SK-N-SH (cell line): ENCODE measurements at regions not wholly inside any gene's neighbourhood (a gene's known extent, or its start where the extent isn't known, plus 50 kb on each side); places are given as distances from the start of the nearest gene placed in this dataset.

Experiments used
- CTCF ChIA-PET: fragments of 300-600, 350-600 bp; formaldehyde crosslinking; extraction: SDS; loops from one replicate; lab custom pipeline; 2021; lab: Yijun Ruan, JAX
- POLR2A ChIA-PET: fragments of 350-600 bp; sonication (Branson Sonifier 250); formaldehyde crosslinking; extraction: SDS; loops from one replicate; lab custom pipeline; 2020; ENCODE audit warnings: antibody characterized with exemption, inconsistent platforms; lab: Yijun Ruan, JAX
- DNase-seq: peaks from one replicate; pipeline ENCODE4 v3.0.0; 2012
- H2AFZ ChIP-seq: fragments of 200-600 bp; sonication (generic); 2 replicates; pipeline ENCODE4 v1.8.1; 2016; ENCODE audit warnings: antibody characterized with exemption, mild to moderate bottlenecking, low read depth
- H3F3A ChIP-seq: fragments of 200-600 bp; sonication (generic); replicated peaks from 2 replicates; pipeline ENCODE3; 2016; ENCODE audit warnings: antibody characterized with exemption, mild to moderate bottlenecking; ENCODE audit not compliant: insufficient read depth
- H3K27ac ChIP-seq, 2 experiments: fragments of 200-500 bp in 1 of 2; fragments of 200-600 bp in 1 of 2; sonication (Bioruptor generic) in 1 of 2; sonication (generic), shearing (Covaris generic) in 1 of 2; 2 replicates each; pipeline versions ENCODE4 v1.5.1 to v1.6.1; 2014 to 2016; ENCODE audit warnings: low read depth in 2 of 2, inconsistent platforms in 1 of 2, low read length in 1 of 2, mild to moderate bottlenecking in 1 of 2, mixed read lengths in 1 of 2
- H3K27me3 ChIP-seq: fragments of 200-600 bp; sonication (generic), shearing (Covaris generic); 2 replicates; pipeline ENCODE4 v1.6.1; 2016; ENCODE audit warnings: mixed run types; ENCODE audit not compliant: insufficient read depth
- H3K36me3 ChIP-seq, 2 experiments: fragments of 200-500 bp in 1 of 2; fragments of 200-600 bp in 1 of 2; sonication (Bioruptor generic) in 1 of 2; sonication (generic) in 1 of 2; replicated peaks in 1 of 2; 2 replicates each; pipeline versions ENCODE3 to v1.5.1; 2014 to 2016; ENCODE audit warnings: low read length in 1 of 2, mild to moderate bottlenecking in 1 of 2; ENCODE audit not compliant: insufficient read depth in 2 of 2, control insufficient read depth in 1 of 2
- H3K4me1 ChIP-seq, 2 experiments: fragments of 200-500 bp in 1 of 2; fragments of 200-600 bp in 1 of 2; sonication (Bioruptor generic) in 1 of 2; sonication (generic), shearing (Covaris generic) in 1 of 2; 2 replicates each; pipeline versions ENCODE4 v1.5.1 to v1.6.1; 2014 to 2016; ENCODE audit warnings: low read depth in 1 of 2, low read length in 1 of 2, mixed run types in 1 of 2; ENCODE audit not compliant: insufficient read depth in 2 of 2, control insufficient read depth in 1 of 2
- H3K4me2 ChIP-seq: fragments of 200-600 bp; sonication (generic), shearing (Covaris generic); 2 replicates; pipeline ENCODE4 v1.6.1; 2017; ENCODE audit warnings: mixed run types
- H3K4me3 ChIP-seq, 2 experiments: fragments of 200-500 bp in 1 of 2; fragments of 200-600 bp in 1 of 2; sonication (Bioruptor generic) in 1 of 2; sonication (generic), shearing (Covaris generic) in 1 of 2; 2 replicates each; pipeline versions ENCODE4 v1.5.1 to v1.8.1; 2014 to 2016; ENCODE audit warnings: low read depth in 2 of 2, inconsistent platforms in 1 of 2, low read length in 1 of 2, mild to moderate bottlenecking in 1 of 2, mixed read lengths in 1 of 2, moderate library complexity in 1 of 2
- H3K79me2 ChIP-seq: fragments of 200-600 bp; sonication (generic); 2 replicates; pipeline ENCODE4 v1.8.1; 2017; ENCODE audit warnings: mild to moderate bottlenecking; ENCODE audit not compliant: insufficient read depth
- H3K9ac ChIP-seq: fragments of 200-600 bp; sonication (generic); 2 replicates; pipeline ENCODE4 v1.6.1; 2017; ENCODE audit warnings: mixed run types
- H3K9me2 ChIP-seq: fragments of 200-600 bp; sonication (generic); 2 replicates; pipeline ENCODE4 v1.6.1; 2017; ENCODE audit warnings: mixed run types
- H3K9me3 ChIP-seq: fragments of 200-600 bp; sonication (generic); 2 replicates; pipeline ENCODE4 v1.6.1; 2017; ENCODE audit warnings: mixed run types, mild to moderate bottlenecking, moderate library complexity
- H4K20me1 ChIP-seq: fragments of 200-600 bp; sonication (generic); 2 replicates; pipeline ENCODE4 v1.6.1; 2017; ENCODE audit warnings: mild to moderate bottlenecking, mixed run types; ENCODE audit not compliant: insufficient read depth
- CHD2 ChIP-seq: fragments of 150-350 bp; IDR thresholded peaks from 2 replicates; pipeline ENCODE4 v1.6.1; 2018; ENCODE audit warnings: low read length; ENCODE audit not compliant: partially characterized antibody
- EZH2phosphoT487 ChIP-seq: fragments of 200-600 bp; sonication (generic); IDR thresholded peaks from 2 replicates; pipeline ENCODE4 v1.6.1; 2017; ENCODE audit warnings: low read depth, mixed run types, mild to moderate bottlenecking, antibody characterized with exemption, moderate library complexity, borderline replicate concordance
- FOXJ3 ChIP-seq: sonication (generic); formaldehyde crosslinking; IDR thresholded peaks from 2 replicates; pipeline ENCODE4 v1.5.1; 2020; ENCODE audit warnings: mild to moderate bottlenecking, missing genetic modification reagents
- FOXM1 ChIP-seq: IDR thresholded peaks from 2 replicates; pipeline ENCODE4 v1.4.0; 2012; ENCODE audit warnings: low read depth, mild to moderate bottlenecking
- GABPA ChIP-seq: IDR thresholded peaks from 2 replicates; pipeline ENCODE4 v1.4.0; 2012; ENCODE audit warnings: low read depth, mild to moderate bottlenecking
- GATA2 ChIP-seq: sonication (generic); formaldehyde crosslinking; IDR thresholded peaks from 2 replicates; pipeline ENCODE4 v1.5.0; 2020; ENCODE audit warnings: mild to moderate bottlenecking, missing genetic modification reagents
- JUND ChIP-seq: IDR thresholded peaks from 2 replicates; pipeline ENCODE4 v1.4.0; 2012
- MXI1 ChIP-seq: IDR thresholded peaks from 2 replicates; pipeline ENCODE4 v1.6.1; 2012; ENCODE audit warnings: mild to moderate bottlenecking, low read depth, low read length, improper control_type of control experiment
- NFIC ChIP-seq: IDR thresholded peaks from 2 replicates; pipeline ENCODE4 v1.4.0; 2012; ENCODE audit warnings: borderline replicate concordance
- POLR2AphosphoS5 ChIP-seq: IDR thresholded peaks from 2 replicates; pipeline ENCODE4 v1.6.1; 2012; ENCODE audit warnings: low read depth, low read length
- RAD21 ChIP-seq: IDR thresholded peaks from 2 replicates; pipeline ENCODE4 v1.6.1; 2012; ENCODE audit warnings: mild to moderate bottlenecking, low read length
- RCOR1 ChIP-seq: fragments of 150-350 bp; IDR thresholded peaks from 2 replicates; pipeline ENCODE4 v1.6.1; 2017; ENCODE audit warnings: antibody characterized with exemption, low read length
- SMC3 ChIP-seq: IDR thresholded peaks from 2 replicates; pipeline ENCODE4 v1.6.1; 2012; ENCODE audit warnings: low read depth, low read length, improper control_type of control experiment
- TCF12 ChIP-seq: IDR thresholded peaks from 2 replicates; pipeline ENCODE4 v1.4.0; 2012
- WGBS: methylation state at CpG from one replicate; pipeline ENCODE4 v1.1.6; 2017; ENCODE audit warnings: low lambda C conversion rate; 5-methylcytosine and 5-hydroxymethylcytosine counted together
- TF ChIP-seq, protein P1 (sequence below): fragments of 150-350 bp; IDR thresholded peaks from 2 replicates; pipeline ENCODE4 v1.6.1; 2017; ENCODE audit warnings: antibody characterized with exemption, low read length, low read depth, borderline replicate concordance
- TF ChIP-seq, protein P2 (sequence below): IDR thresholded peaks from 2 replicates; pipeline ENCODE4 v1.4.0; 2012; ENCODE audit warnings: low read depth, borderline replicate concordance
- TF ChIP-seq, protein P3 (sequence below): fragments of 200-600 bp; sonication (generic); IDR thresholded peaks from 2 replicates; pipeline ENCODE4 v1.6.1; 2017; ENCODE audit warnings: antibody characterized with exemption, mild to moderate bottlenecking, moderate library complexity
- TF ChIP-seq, protein P4 (sequence below): IDR thresholded peaks from 2 replicates; pipeline ENCODE4; 2012
- TF ChIP-seq, protein P5 (sequence below): IDR thresholded peaks from 2 replicates; pipeline ENCODE4 v1.6.1; 2012; ENCODE audit warnings: mild to moderate bottlenecking, low read depth, low read length, moderate library complexity

DNA sequence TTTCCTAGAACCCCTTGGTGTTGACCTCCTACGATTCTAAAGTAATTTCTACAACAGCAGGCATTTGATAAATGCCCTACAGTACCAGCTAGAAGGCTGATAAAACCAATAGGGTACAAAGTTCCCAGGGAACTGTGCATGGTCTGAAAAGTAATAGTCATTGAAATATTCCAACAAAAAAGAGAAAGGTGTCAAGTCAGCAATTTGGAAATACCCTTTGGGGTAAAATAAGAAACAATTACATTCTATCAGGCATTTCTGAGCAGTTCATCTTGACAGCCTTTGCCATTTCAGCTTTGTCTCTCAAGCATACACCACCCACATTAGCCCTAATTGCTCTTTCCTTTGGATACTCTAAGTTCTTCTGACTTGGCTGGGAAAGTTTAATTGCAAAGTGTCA is 542.9 kb upstream of the DDX18 start:
- H2AFZ ChIP-seq, result no peak overlapping the region
- no peaks in the 10 kb centered on the region for H3K9me2 ChIP-seq
- ChIA-PET POLR2A (no interaction called here), CTCF (no interaction called here)
- TF ChIP-seq JUND (no peak), POLR2AphosphoS5 (no peak), CHD2 (no peak), SMC3 (no peak), FOXJ3 (CRISPR knock-in tag) (no peak), TCF12 (no peak), EZH2phosphoT487 (no peak), GATA2 (CRISPR knock-in tag) (no peak), FOXM1 (no peak), GABPA (no peak), RCOR1 (no peak), RAD21 (no peak), NFIC (no peak), MXI1 (no peak)
- TF ChIP-seq, protein P1, sequence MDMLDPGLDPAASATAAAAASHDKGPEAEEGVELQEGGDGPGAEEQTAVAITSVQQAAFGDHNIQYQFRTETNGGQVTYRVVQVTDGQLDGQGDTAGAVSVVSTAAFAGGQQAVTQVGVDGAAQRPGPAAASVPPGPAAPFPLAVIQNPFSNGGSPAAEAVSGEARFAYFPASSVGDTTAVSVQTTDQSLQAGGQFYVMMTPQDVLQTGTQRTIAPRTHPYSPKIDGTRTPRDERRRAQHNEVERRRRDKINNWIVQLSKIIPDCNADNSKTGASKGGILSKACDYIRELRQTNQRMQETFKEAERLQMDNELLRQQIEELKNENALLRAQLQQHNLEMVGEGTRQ, result no peak
- TF ChIP-seq, protein P2, sequence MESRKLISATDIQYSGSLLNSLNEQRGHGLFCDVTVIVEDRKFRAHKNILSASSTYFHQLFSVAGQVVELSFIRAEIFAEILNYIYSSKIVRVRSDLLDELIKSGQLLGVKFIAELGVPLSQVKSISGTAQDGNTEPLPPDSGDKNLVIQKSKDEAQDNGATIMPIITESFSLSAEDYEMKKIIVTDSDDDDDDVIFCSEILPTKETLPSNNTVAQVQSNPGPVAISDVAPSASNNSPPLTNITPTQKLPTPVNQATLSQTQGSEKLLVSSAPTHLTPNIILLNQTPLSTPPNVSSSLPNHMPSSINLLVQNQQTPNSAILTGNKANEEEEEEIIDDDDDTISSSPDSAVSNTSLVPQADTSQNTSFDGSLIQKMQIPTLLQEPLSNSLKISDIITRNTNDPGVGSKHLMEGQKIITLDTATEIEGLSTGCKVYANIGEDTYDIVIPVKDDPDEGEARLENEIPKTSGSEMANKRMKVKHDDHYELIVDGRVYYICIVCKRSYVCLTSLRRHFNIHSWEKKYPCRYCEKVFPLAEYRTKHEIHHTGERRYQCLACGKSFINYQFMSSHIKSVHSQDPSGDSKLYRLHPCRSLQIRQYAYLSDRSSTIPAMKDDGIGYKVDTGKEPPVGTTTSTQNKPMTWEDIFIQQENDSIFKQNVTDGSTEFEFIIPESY, result no peak
- TF ChIP-seq, protein P3, sequence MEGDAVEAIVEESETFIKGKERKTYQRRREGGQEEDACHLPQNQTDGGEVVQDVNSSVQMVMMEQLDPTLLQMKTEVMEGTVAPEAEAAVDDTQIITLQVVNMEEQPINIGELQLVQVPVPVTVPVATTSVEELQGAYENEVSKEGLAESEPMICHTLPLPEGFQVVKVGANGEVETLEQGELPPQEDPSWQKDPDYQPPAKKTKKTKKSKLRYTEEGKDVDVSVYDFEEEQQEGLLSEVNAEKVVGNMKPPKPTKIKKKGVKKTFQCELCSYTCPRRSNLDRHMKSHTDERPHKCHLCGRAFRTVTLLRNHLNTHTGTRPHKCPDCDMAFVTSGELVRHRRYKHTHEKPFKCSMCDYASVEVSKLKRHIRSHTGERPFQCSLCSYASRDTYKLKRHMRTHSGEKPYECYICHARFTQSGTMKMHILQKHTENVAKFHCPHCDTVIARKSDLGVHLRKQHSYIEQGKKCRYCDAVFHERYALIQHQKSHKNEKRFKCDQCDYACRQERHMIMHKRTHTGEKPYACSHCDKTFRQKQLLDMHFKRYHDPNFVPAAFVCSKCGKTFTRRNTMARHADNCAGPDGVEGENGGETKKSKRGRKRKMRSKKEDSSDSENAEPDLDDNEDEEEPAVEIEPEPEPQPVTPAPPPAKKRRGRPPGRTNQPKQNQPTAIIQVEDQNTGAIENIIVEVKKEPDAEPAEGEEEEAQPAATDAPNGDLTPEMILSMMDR, result no peak
- TF ChIP-seq, protein P4, sequence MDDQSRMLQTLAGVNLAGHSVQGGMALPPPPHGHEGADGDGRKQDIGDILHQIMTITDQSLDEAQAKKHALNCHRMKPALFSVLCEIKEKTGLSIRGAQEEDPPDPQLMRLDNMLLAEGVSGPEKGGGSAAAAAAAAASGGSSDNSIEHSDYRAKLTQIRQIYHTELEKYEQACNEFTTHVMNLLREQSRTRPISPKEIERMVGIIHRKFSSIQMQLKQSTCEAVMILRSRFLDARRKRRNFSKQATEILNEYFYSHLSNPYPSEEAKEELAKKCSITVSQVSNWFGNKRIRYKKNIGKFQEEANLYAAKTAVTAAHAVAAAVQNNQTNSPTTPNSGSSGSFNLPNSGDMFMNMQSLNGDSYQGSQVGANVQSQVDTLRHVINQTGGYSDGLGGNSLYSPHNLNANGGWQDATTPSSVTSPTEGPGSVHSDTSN, result no peak
- TF ChIP-seq, protein P5, sequence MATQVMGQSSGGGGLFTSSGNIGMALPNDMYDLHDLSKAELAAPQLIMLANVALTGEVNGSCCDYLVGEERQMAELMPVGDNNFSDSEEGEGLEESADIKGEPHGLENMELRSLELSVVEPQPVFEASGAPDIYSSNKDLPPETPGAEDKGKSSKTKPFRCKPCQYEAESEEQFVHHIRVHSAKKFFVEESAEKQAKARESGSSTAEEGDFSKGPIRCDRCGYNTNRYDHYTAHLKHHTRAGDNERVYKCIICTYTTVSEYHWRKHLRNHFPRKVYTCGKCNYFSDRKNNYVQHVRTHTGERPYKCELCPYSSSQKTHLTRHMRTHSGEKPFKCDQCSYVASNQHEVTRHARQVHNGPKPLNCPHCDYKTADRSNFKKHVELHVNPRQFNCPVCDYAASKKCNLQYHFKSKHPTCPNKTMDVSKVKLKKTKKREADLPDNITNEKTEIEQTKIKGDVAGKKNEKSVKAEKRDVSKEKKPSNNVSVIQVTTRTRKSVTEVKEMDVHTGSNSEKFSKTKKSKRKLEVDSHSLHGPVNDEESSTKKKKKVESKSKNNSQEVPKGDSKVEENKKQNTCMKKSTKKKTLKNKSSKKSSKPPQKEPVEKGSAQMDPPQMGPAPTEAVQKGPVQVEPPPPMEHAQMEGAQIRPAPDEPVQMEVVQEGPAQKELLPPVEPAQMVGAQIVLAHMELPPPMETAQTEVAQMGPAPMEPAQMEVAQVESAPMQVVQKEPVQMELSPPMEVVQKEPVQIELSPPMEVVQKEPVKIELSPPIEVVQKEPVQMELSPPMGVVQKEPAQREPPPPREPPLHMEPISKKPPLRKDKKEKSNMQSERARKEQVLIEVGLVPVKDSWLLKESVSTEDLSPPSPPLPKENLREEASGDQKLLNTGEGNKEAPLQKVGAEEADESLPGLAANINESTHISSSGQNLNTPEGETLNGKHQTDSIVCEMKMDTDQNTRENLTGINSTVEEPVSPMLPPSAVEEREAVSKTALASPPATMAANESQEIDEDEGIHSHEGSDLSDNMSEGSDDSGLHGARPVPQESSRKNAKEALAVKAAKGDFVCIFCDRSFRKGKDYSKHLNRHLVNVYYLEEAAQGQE, result no peak
- no peak overlapping the region for H3K4me3 ChIP-seq
- H3K4me2 ChIP-seq, result no peak overlapping the region
- no peaks in the 10 kb centered on the region for H3K36me3 ChIP-seq
- no peak for DNase-seq
- no peaks in the 10 kb centered on the region for H4K20me1 ChIP-seq
- no peaks in the 10 kb centered on the region for H3F3A ChIP-seq
- no peaks in the 10 kb centered on the region for H3K79me2 ChIP-seq
- WGBS, result 0% methylated on average over 1 of the region's 1 CpG
- H3K4me1 ChIP-seq, result no peaks in the 10 kb centered on the region; a peak in 2 of 4 replicates
- no peak overlapping the region for H3K9ac ChIP-seq
- no peaks in the 10 kb centered on the region for H3K27me3 ChIP-seq
- peaks cover 14% of the 10 kb centered on the region; the same call in 1 of the 2 replicates for H3K9me3 ChIP-seq
- H3K27ac ChIP-seq, result peak overlapping the region in 1 of 2 experiments; percentile 94; a peak in 2 of 4 replicates
